SK-N-SH treated with all-trans-retinoic acid at 6 μM for 48 hours (cell line): ENCODE measurements at regions not wholly inside any gene's neighbourhood (a gene's known extent, or its start where the extent isn't known, plus 50 kb on each side); places are given as distances from the start of the nearest gene placed in this dataset.

Experiments used
- ATAC-seq: fragments of 200-7000 bp; cut with Tn5 transposase; 3 replicates; pipeline ENCODE4 v1.9.1; 2020; ENCODE audit warnings: mild to moderate bottlenecking, moderate library complexity
- ARNTL ChIP-seq: fragments of 450-650 bp; formaldehyde crosslinking; IDR thresholded peaks from 2 replicates; pipeline ENCODE4 v1.5.0; 2020; ENCODE audit warnings: low read depth, mild to moderate bottlenecking, moderate library complexity, borderline replicate concordance
- BACH2 ChIP-seq: fragments of 250-450 bp; sonication (Bioruptor Pico); IDR thresholded peaks from 2 replicates; pipeline ENCODE4 v1.9.0; 2021; ENCODE audit warnings: mild to moderate bottlenecking, borderline replicate concordance
- CREB5 ChIP-seq: fragments of 250-450 bp; sonication (Bioruptor Pico); IDR thresholded peaks from 2 replicates; pipeline ENCODE4 v1.5.1; 2020; ENCODE audit warnings: low read depth, mild to moderate bottlenecking, moderate library complexity
- CSRNP3 ChIP-seq: fragments of 250-450 bp; sonication (Bioruptor Pico); IDR thresholded peaks from 2 replicates; pipeline ENCODE4 v1.5.1; 2021; ENCODE audit warnings: mild to moderate bottlenecking, moderate library complexity
- GLIS3 ChIP-seq: fragments of 250-450 bp; sonication (Bioruptor Pico); IDR thresholded peaks from 2 replicates; pipeline ENCODE4 v1.5.0; 2020; ENCODE audit warnings: mild to moderate bottlenecking, moderate library complexity
- ISL1 ChIP-seq: fragments of 250-450 bp; sonication (Bioruptor Pico); IDR thresholded peaks from 2 replicates; pipeline ENCODE4 v2.1.2; 2022; ENCODE audit warnings: mild to moderate bottlenecking, moderate library complexity
- OSR1 ChIP-seq: fragments of 250-450 bp; sonication (Bioruptor Pico); IDR thresholded peaks from 2 replicates; pipeline ENCODE4 v1.8.0; 2022; ENCODE audit warnings: moderate library complexity, mild to moderate bottlenecking, inconsistent platforms
- PATZ1 ChIP-seq: fragments of 250-450 bp; sonication (Bioruptor Pico); IDR thresholded peaks from 2 replicates; pipeline ENCODE4 v1.8.0; 2020; ENCODE audit warnings: mild to moderate bottlenecking, moderate library complexity, borderline replicate concordance
- PPARA ChIP-seq: fragments of 250-450 bp; sonication (Bioruptor Pico); IDR thresholded peaks from 2 replicates; pipeline ENCODE4 v1.5.0; 2020; ENCODE audit warnings: mild to moderate bottlenecking, borderline replicate concordance
- RARB ChIP-seq: fragments of 250-450 bp; sonication (Bioruptor Pico); IDR thresholded peaks from 2 replicates; pipeline ENCODE4 v1.8.0; 2021; ENCODE audit warnings: mild to moderate bottlenecking, moderate library complexity
- SNAI2 ChIP-seq: fragments of 250-450 bp; sonication (Bioruptor Pico); IDR thresholded peaks from 2 replicates; pipeline ENCODE4 v1.5.0; 2020; ENCODE audit warnings: mild to moderate bottlenecking, moderate library complexity
- TCF4 ChIP-seq: fragments of 250-450 bp; sonication (Bioruptor Pico); IDR thresholded peaks from 2 replicates; pipeline ENCODE4 v1.8.0; 2021; ENCODE audit warnings: mild to moderate bottlenecking, moderate library complexity, borderline replicate concordance
- TOX ChIP-seq: fragments of 250-450 bp; sonication (Bioruptor Pico); IDR thresholded peaks from 2 replicates; pipeline ENCODE4 v1.8.0; 2021; ENCODE audit warnings: mild to moderate bottlenecking, moderate library complexity, borderline replicate concordance
- TSHZ2 ChIP-seq: fragments of 250-450 bp; sonication (Bioruptor Pico); IDR thresholded peaks from 2 replicates; pipeline ENCODE4 v1.5.0; 2020; ENCODE audit warnings: mild to moderate bottlenecking, moderate library complexity
- ZC3H10 ChIP-seq: fragments of 250-450 bp; sonication (Bioruptor Pico); IDR thresholded peaks from 2 replicates; pipeline ENCODE4 v1.5.1; 2021; ENCODE audit warnings: mild to moderate bottlenecking, moderate library complexity
- ZFP3 ChIP-seq: fragments of 250-450 bp; sonication (Bioruptor Pico); IDR thresholded peaks from 2 replicates; pipeline ENCODE4 v1.5.0; 2020; ENCODE audit warnings: mild to moderate bottlenecking, moderate library complexity
- ZNF565 ChIP-seq: fragments of 450-650 bp; formaldehyde crosslinking; conservative IDR thresholded peaks from 2 replicates; pipeline ENCODE4 v1.5.0; 2020; ENCODE audit warnings: low read depth, mild to moderate bottlenecking, moderate library complexity
- ZNF70 ChIP-seq: fragments of 450-650 bp; formaldehyde crosslinking; IDR thresholded peaks from 2 replicates; pipeline ENCODE4 v1.5.0; 2020; ENCODE audit warnings: mild to moderate bottlenecking, moderate library complexity
- ZNF8 ChIP-seq: fragments of 450-650 bp; formaldehyde crosslinking; IDR thresholded peaks from 2 replicates; pipeline ENCODE4 v1.5.0; 2020; ENCODE audit warnings: mild to moderate bottlenecking, moderate library complexity

- no peak for ATAC-seq
- TF ChIP-seq GLIS3 (CRISPR knock-in tag) (no peak), PPARA (CRISPR knock-in tag) (no peak), ARNTL (CRISPR knock-in tag) (no peak), OSR1 (CRISPR knock-in tag) (no peak), ZNF8 (no peak), ZC3H10 (CRISPR knock-in tag) (no peak)
Observed at GRCh38 chr21:41018431-41018830, 149.5 kb upstream of the BACE2 start.

GRCh38 chr21:41023936-41024335, 144.0 kb upstream of the BACE2 start:
- TF ChIP-seq PATZ1 (CRISPR knock-in tag), result no peak
- no peak for TF ChIP-seq TSHZ2 (CRISPR knock-in tag)
- no peak for TF ChIP-seq OSR1 (CRISPR knock-in tag)
- TF ChIP-seq TOX, result no peak
- TF ChIP-seq ZFP3 (CRISPR knock-in tag), result no peak
- TF ChIP-seq RARB (CRISPR knock-in tag), result no peak
- no peak for TF ChIP-seq ZC3H10 (CRISPR knock-in tag)
- ATAC-seq, result no peak

DNA sequence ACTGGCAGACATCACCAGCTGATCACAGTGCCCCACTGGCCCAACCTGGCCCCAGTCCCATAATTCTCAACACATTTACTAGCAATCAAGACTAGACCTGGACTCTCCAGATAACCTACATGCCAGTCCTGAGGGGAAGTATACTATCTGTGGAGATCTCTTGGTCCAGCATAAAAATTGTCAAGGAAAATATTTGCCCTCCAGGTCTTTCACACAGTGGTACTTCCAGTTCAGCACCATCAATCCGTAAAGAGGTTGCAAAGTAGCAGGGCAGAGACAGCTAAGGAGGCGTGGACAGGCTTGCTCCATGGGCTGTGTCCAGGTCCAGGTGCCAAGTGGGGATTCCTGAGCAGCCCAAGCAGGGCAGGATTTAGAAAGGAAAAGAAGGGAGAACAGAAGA, 143.6 kb upstream of the BACE2 start:
- TF ChIP-seq ZNF70 (CRISPR knock-in tag) (no peak), TCF4 (no peak), BACH2 (CRISPR knock-in tag) (no peak), PATZ1 (CRISPR knock-in tag) (no peak), SNAI2 (CRISPR knock-in tag) (no peak), GLIS3 (CRISPR knock-in tag) (no peak), ZC3H10 (CRISPR knock-in tag) (no peak), ISL1 (CRISPR knock-in tag) (no peak), ZNF565 (CRISPR knock-in tag) (no peak), ZNF8 (no peak), CSRNP3 (CRISPR knock-in tag) (no peak)

DNA sequence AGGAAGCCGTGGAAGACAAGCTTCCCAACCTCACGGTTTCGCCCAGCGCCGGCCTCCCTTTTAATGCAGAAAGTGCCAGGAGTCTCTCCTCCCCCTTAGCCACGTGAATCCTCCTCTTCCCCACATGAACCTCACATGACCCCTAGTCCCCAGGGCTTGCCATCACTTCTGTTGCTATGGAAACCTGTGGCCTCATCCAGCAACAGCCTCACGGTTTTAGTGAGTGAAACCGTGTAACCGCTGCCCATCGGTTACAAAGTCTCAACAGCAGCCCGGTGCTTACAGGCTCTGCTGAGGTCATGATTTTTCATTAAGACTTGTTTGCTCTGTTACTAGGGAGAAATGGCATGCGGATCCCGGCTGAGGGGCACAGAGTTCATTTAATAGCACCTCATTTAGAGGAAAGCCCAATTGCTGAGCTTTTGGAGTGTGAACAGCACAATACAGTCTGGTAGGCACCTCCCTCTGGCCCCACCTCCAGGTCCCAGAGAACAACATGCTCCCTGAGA, 143.2 kb upstream of the BACE2 start:
- ATAC-seq, result no peak
- TF ChIP-seq CREB5 (CRISPR knock-in tag) (no peak), SNAI2 (CRISPR knock-in tag) (no peak), ZNF8 (no peak), ISL1 (CRISPR knock-in tag) (no peak), ARNTL (CRISPR knock-in tag) (no peak)

More for the DNA sequence above, 143.6 kb upstream of the BACE2 start:
- ATAC-seq, result no peak
